ENCODE measurements at regions not wholly inside any gene's neighbourhood (a gene's known extent, or its start where the extent isn't known, plus 50 kb on each side); places are given as distances from the start of the nearest gene placed in this dataset.

DNA sequence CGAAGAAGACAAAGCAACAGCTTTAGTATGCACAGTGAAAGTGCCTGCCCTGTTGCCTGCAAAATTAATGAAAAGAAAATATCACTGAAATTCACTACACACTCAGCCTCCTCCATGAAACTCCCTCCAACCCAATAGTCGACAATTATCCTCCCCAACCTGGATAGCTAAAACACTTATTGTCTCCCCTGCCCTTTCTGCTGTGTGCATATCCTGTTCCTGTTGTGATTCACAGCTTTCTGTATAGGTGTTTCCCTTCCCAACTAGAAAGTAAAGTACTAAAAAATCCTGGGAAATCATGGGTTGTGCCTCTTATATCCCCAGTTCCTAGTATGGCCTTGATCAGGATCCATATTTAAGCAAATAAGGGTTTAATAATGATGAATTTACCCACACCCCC lies 412.1 kb downstream of the LTN1 start:
- TF ChIP-seq ELF4 (IDR thresholded peaks at IDR 0.05) (no peak), ARNT (IDR thresholded peaks at IDR 0.05) (no peak), BHLHE40 (IDR thresholded peaks at IDR 0.05; ENCODE audit: borderline replicate concordance) (no peak), FOXK2 (IDR thresholded peaks at IDR 0.05) (no peak), TARDBP (IDR thresholded peaks at IDR 0.05) (no peak), ZNF384 (IDR thresholded peaks at IDR 0.05) (no peak), LEF1 (IDR thresholded peaks at IDR 0.05; ENCODE audit: borderline replicate concordance) (no peak), FOXA1 (IDR thresholded peaks at IDR 0.05) (no peak)
- TF ChIP-seq, protein P1, sequence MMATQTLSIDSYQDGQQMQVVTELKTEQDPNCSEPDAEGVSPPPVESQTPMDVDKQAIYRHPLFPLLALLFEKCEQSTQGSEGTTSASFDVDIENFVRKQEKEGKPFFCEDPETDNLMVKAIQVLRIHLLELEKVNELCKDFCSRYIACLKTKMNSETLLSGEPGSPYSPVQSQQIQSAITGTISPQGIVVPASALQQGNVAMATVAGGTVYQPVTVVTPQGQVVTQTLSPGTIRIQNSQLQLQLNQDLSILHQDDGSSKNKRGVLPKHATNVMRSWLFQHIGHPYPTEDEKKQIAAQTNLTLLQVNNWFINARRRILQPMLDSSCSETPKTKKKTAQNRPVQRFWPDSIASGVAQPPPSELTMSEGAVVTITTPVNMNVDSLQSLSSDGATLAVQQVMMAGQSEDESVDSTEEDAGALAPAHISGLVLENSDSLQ (IDR thresholded peaks at IDR 0.05) = no peak

All from HEK293T (cell line).